SH-SY5Y (cell line): ENCODE measurements at regions not wholly inside any gene's neighbourhood (a gene's known extent, or its start where the extent isn't known, plus 50 kb on each side); places are given as distances from the start of the nearest gene placed in this dataset.
A peak's percentile ranks its signal among the peaks of the same experiment; 100 is the strongest.

ENCODE experiments used
- GATA2 ChIP-seq: IDR thresholded peaks from 2 replicates; pipeline ENCODE4 v1.6.1; 2011; ENCODE audit warnings: mild to moderate bottlenecking, low read depth, low read length
- GATA3 ChIP-seq: IDR thresholded peaks from 2 replicates; pipeline ENCODE4 v1.6.1; 2011; ENCODE audit warnings: low read depth, mild to moderate bottlenecking, low read length, moderate library complexity

DNA sequence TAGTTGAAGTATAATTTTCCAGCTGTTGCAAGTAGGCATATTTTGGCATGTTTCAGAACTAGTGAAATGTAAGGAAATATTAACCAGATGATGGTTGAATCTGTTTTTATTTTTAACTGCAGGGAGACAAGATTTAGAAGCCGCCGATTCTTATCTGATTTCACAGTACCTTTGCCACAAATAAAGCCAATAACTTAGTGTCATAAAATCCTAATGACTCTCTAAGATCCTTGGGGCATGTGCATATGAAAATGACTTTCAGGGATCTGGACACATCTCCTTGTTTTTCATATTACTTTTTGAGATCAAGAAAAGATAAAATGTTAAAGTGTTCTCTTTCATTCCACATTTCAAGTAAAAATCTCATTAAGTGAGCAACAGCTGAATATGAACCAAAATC, 125.8 kb upstream of the CNTLN start:
- TF ChIP-seq GATA3 = peak; percentile 78
- peak; percentile 50; the same call in 1 of the 2 replicates for TF ChIP-seq GATA2
